Motor neuron (in vitro differentiated cells): ENCODE measurements at regions not wholly inside any gene's neighbourhood (a gene's known extent, or its start where the extent isn't known, plus 50 kb on each side); places are given as distances from the start of the nearest gene placed in this dataset.
"Not testable (repeated sequence)": the region's sequence is repeated elsewhere in the genome, so short reads cannot be mapped to it uniquely, and the experiment has no call there.

Experiments
- ATAC-seq, 8 experiments: fragments of 200-7000 bp; cut with Tn5 transposase; replicated peaks in 6 of 8; 2 replicates each; pipeline ENCODE4 v1.8.0; 2021; ENCODE audit warnings: mild to moderate bottlenecking in 8 of 8, moderate library complexity in 8 of 8
- H3K27ac ChIP-seq, 2 donors: fragments of 250-450 bp; sonication (Bioruptor Pico); 2 replicates each; pipeline ENCODE4 v1.9.0; 2021; ENCODE audit warnings: antibody characterized with exemption in 2 of 2, mild to moderate bottlenecking in 2 of 2, moderate library complexity in 1 of 2
- H3K4me1 ChIP-seq, 2 donors: fragments of 250-450 bp; sonication (Bioruptor Pico); replicated peaks in 1 of 2; 2 replicates each; pipeline ENCODE4 v1.6.1; 2021; ENCODE audit warnings: antibody characterized with exemption in 2 of 2, mild to moderate bottlenecking in 2 of 2, moderate library complexity in 1 of 2
- H3K4me3 ChIP-seq, 5 donors: fragments of 250-450 bp; sonication (Bioruptor Pico); 2 replicates each; pipeline ENCODE4 v1.9.0; 2021; ENCODE audit warnings: antibody characterized with exemption in 5 of 5, mild to moderate bottlenecking in 5 of 5, moderate library complexity in 4 of 5
- WGBS, 10 experiments: fragments of 450-650 bp; shearing (Covaris generic); methylation state at CpG; one replicate each; pipeline ENCODE4 v1.0.0; 2022; 5-methylcytosine and 5-hydroxymethylcytosine counted together
- in situ Hi-C, 9 experiments: fragments of 400-800 bp; cut with MboI; loops; one replicate each; pipeline ENCODE4 v1.15.0; 2021; ENCODE audit warnings: low sequenced_read_pairs in 9 of 9, low pct_unique_long_range_greater_than_20kb in 2 of 9; ENCODE audit not compliant: unreplicated experiment in 9 of 9

DNA sequence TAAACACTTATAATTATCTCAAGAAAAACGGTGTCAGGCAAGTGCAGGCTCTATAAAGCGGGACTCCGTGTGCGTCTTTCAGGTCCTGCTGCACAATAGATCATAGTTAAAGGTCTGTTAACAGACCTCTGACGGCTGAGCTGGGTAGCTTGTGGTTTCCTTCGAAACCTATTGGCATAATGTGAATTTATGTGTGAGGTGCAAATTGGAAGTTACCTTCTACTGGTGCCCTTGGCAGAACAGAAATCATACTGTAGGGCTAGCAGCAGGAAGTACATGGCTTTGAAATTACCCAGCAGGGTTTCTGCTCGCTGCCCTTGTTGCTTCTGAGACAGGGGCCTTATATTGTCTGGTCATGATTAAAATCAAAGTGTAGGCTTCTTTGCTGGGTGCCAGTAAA is 216.4 kb upstream of the HAND2 start:
- ATAC-seq: no peak
- H3K4me1 ChIP-seq: peaks cover 0 to 4% of the 10 kb centered on the region in 2 donors
- no peak overlapping the region for H3K27ac ChIP-seq
- in situ Hi-C loops: loop anchor here in 3 of 9 experiments (10.0 to 25.0 kb wide), 2 partner anchors 232 to 234 kb away; no protein-coding TSS in a partner anchor
- 40 to 90% (median 66%) methylated on average over 1 to 7 of the region's 7 CpGs; no CpG with 5 or more reads in 1 of the 10 experiments for WGBS, 10 experiments
- no peak overlapping the region for H3K4me3 ChIP-seq

DNA sequence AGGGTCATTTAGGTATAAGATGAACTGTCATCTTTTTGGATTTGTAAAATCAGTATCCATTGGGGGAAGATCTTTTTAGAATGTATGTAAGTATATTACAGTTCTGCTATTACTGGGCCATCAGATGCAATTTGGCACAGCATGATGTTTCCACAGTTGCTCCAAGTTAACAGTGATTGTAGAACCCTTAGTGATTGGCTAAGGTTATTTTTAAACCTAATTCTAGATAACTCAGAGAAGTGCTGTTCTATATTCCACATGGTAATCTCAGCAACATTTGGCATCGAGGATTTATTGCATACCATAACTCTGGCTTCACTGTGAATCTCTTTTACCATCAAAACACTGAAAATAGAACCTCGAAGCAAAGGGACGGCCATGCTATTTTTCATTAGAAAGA is 215.7 kb upstream of the HAND2 start:
- H3K4me3 ChIP-seq: no peak overlapping the region
- 50 to 100% (median 73%) methylated on average over 1 to 3 of the region's 3 CpGs for WGBS, 10 experiments
- ATAC-seq: no peak
- H3K4me1 ChIP-seq: peaks cover 0 to 4% of the 10 kb centered on the region in 2 donors
- in situ Hi-C loops: loop anchor here in 3 of 9 experiments (10.0 to 25.0 kb wide), 2 partner anchors 231 to 233 kb away; no protein-coding TSS in a partner anchor
- no peak overlapping the region for H3K27ac ChIP-seq

DNA sequence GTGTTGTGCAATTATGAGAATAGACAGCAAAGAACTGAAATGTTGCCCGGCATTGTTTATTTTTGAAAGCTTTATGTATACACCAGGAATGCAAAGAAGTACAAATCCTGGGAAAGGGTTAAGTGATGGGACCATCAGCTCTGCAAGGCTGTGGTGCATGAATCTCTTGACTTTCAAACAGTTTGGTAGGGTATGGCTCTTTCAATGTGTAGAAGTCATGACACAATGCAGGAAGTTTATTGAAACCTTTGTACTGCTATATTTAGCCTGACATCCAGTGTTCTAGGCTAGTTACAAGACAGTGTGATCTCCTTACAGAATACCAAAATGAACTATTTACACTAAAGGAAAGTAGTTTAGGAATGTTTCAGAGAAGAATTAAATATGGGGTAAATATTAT is 206.8 kb upstream of the HAND2 start:
- ATAC-seq: no peak
- WGBS, 10 experiments: 18 to 100% (median 90%) methylated on average over 1 of the region's 1 CpG; no CpG with 5 or more reads in 1 of the 10 experiments
- Histone ChIP-seq H3K4me3 (no peak overlapping the region), H3K4me1 (no peaks in the 10 kb centered on the region), H3K27ac (no peak overlapping the region)
- in situ Hi-C loops: loop anchor here in 2 of 9 experiments (25.0 kb wide), 1 partner anchor 225 kb away; no protein-coding TSS in a partner anchor

DNA sequence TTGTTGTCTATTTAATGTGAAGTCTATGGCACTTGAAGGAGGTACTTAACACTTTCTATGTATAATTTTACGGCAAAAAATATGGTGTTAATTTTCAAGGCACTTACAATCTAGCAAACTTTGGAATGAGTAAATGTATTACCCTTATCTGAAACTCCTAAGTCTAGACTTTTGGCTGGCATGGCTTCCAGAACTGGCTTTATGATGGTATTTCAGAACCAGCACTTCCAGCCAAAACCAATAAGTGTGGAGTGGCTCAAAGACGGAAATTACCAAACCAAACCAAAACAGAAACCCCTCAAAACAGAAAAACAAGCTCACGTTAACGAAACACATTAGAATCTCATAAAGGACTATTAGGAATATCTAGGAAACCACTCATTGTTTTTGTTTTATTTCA is 205.6 kb upstream of the HAND2 start:
- Histone ChIP-seq H3K27ac (no peak overlapping the region), H3K4me3 (no peak overlapping the region), H3K4me1 (no peaks in the 10 kb centered on the region)
- ATAC-seq: no peak
- in situ Hi-C loops: loop anchor here in 2 of 9 experiments (25.0 kb wide), 1 partner anchor 223 kb away; no protein-coding TSS in a partner anchor
- 11 to 97% (median 67%) methylated on average over 2 to 4 of the region's 4 CpGs; no CpG with 5 or more reads in 1 of the 10 experiments for WGBS, 10 experiments

DNA sequence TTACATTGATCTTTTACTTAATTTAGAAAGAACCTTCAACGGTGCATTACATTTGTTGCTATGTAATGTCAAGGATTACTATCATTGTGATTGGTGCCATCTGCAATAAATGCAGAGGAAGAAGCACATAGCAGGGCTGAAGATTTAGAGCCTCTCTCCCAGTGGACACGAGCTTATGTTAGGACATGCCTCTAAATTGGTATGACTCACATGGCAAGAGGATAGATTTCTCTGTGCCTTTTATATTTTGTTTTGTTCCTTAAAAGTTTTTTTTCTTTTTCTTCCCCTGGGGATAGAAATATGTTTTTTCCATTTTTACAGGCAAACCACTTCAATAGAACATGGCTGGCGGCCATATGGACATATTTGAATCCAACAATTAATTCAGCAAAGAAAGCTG is 205.0 kb upstream of the HAND2 start:
- Histone ChIP-seq H3K4me3 (no peak overlapping the region), H3K27ac (no peak overlapping the region), H3K4me1 (no peaks in the 10 kb centered on the region)
- 5 to 100% (median 57%) methylated on average over 1 to 3 of the region's 3 CpGs for WGBS, 10 experiments
- in situ Hi-C loops: loop anchor here in 2 of 9 experiments (25.0 kb wide), 1 partner anchor 223 kb away; no protein-coding TSS in a partner anchor
- peak in 4 of 8 experiments; percentile 38 to 87 (median 67) for ATAC-seq

DNA sequence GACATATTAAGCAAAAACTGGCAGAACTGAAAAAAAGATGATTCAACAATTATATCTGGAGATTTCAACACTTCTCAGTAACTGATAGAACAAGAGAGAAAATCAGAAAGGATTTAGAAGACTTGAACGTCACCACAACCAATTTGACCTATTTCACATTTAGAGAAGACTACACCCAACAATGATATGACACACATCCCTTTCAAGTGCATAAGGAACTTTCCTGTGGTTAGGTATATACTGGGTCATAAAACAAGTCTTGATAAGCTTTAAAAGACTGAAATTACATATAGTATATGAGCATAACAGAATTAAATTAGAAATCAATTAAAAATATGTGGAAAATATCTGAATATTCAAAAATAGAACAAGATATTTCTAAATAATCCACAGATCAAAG is 201.2 kb upstream of the HAND2 start:
- WGBS, 10 experiments: 0 to 100% (median 71%) methylated on average over 1 of the region's 1 CpG; no CpG with 5 or more reads in 1 of the 10 experiments
- Histone ChIP-seq H3K27ac (no peak overlapping the region), H3K4me1 (no peaks in the 10 kb centered on the region), H3K4me3 (no peak overlapping the region)
- ATAC-seq: no peak
- in situ Hi-C loops: loop anchor here in 2 of 9 experiments (25.0 kb wide), 1 partner anchor 219 kb away; no protein-coding TSS in a partner anchor

DNA sequence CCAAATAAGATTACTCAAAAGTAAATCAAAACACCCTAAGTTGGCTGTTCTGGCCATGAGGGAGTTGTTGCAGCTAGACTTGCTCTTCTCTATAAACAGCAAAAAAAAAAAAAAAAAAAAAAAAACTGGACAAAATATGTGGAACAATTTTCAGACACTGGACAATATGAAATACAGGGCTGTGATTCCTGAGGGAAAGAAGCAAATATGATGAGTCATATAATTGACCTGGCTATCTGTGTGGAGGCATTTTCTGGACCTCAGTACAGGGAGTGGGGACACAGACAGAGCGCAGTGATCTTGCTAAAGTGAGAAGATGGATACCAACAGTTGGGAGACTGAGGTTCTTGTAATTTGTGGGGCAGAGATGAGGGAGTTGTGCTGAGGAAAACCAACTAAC is 192.0 kb upstream of the HAND2 start:
- ATAC-seq: no peak
- 17 to 100% (median 83%) methylated on average over 1 of the region's 1 CpG; no CpG with 5 or more reads in 1 of the 10 experiments for WGBS, 10 experiments

DNA sequence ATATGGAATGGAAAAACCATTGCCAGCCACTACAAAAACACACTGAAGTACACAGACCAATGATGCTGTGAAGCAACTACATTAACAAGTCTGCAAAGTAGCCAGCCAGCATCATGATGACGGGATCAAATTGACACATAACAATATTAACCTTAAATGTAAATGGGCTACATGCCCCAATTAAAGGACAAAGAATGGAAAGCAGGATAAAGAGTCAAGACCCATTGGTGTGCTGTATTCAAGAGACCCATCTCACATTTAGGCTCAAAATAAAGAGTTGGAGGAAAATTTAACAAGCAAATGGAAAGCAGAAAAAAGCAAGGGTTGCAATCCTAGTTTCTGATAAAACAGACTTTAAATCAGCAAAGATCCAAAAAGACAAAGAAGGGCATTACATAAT is 188.5 kb upstream of the HAND2 start:
- ATAC-seq, H3K4me3 ChIP-seq, H3K27ac ChIP-seq, in situ Hi-C loops, H3K4me1 ChIP-seq: not testable (repeated sequence)
- WGBS, 10 experiments: 0 to 70% (median 33%) methylated on average over 1 of the region's 1 CpG; no CpG with 5 or more reads in 2 of the 10 experiments

More for the DNA sequence above, 192.0 kb upstream of the HAND2 start:
- Histone ChIP-seq H3K4me1 (no peaks in the 10 kb centered on the region), H3K4me3 (no peak overlapping the region), H3K27ac (no peak overlapping the region)
- in situ Hi-C loops: no loop called here

DNA sequence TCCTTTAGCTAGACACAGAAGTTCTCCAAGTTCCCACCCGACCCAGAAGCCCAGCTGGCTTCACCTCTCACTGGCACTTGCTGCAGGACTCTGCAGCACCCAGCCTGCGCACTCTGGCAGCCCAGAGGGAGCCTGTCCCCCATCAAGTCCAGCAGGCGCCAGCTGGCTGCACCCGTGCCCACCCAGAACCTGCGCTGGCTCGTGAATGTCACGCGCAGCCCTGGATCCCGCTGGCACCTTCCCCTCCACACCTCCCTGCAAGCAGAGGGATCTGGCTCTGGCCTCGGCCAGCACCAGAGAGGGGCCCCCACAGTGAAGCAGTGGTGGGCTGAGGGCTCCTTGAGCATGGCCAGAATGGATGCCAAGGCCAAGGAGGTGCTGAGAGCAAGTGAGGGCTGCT is 187.6 kb upstream of the HAND2 start:
- in situ Hi-C loops: no loop called here
- no peak for ATAC-seq
- no peak overlapping the region for H3K27ac ChIP-seq

DNA sequence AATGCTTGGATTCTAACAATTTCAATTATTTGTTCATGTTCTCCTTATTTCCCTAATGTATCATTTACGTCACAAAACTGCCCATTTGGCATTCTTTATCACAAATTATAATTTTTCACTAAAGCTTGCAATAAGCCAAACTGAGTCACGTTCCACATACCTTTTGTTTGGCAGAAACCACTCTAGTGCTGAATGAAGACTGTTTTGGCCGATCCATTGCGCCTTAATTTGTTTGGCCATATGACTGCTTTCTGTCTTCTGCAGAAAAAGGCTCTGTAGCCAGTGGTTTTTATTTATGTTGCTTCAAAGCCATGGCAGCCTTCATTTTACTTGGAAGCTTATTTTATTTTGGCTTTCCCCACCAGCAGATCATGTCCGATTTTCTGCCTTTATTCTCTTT is 184.4 kb upstream of the HAND2 start:
- in situ Hi-C loops: no loop called here
- Histone ChIP-seq H3K4me1 (no peaks in the 10 kb centered on the region), H3K4me3 (no peak overlapping the region), H3K27ac (no peak overlapping the region)
- 33 to 96% (median 73%) methylated on average over 3 to 5 of the region's 5 CpGs; no CpG with 5 or more reads in 1 of the 10 experiments for WGBS, 10 experiments
- no peak for ATAC-seq

More for the DNA sequence above, 187.6 kb upstream of the HAND2 start:
- Histone ChIP-seq H3K4me1 (no peaks in the 10 kb centered on the region), H3K4me3 (no peak overlapping the region)
- WGBS, 10 experiments: 53 to 100% methylated on average over 1 to 3 of the region's 10 CpGs; no CpG with 5 or more reads in 8 of the 10 experiments

DNA sequence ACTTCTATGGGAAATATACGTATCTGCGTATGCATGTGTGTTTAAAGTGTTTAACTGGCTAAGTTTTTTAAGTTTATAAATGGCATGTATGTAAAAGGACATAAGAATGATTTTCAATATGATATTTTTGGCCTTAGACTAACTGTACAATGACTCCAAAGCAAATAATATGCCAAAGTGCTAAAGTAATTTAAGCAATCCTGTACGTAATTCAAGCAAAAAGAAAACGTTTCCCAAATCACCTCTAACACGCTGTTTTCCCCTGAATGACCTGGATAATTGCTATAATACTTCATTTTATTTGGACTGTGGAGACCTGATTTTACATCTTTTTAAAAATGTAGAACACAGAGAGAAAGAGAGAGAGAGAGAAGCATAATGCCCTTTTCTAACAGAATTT is 183.0 kb upstream of the HAND2 start:
- in situ Hi-C loops: no loop called here
- Histone ChIP-seq H3K4me1 (no peaks in the 10 kb centered on the region), H3K27ac (no peak overlapping the region), H3K4me3 (no peak overlapping the region)
- WGBS, 10 experiments: 53 to 100% (median 92%) methylated on average over 1 to 5 of the region's 5 CpGs; no CpG with 5 or more reads in 1 of the 10 experiments
- no peak for ATAC-seq

DNA sequence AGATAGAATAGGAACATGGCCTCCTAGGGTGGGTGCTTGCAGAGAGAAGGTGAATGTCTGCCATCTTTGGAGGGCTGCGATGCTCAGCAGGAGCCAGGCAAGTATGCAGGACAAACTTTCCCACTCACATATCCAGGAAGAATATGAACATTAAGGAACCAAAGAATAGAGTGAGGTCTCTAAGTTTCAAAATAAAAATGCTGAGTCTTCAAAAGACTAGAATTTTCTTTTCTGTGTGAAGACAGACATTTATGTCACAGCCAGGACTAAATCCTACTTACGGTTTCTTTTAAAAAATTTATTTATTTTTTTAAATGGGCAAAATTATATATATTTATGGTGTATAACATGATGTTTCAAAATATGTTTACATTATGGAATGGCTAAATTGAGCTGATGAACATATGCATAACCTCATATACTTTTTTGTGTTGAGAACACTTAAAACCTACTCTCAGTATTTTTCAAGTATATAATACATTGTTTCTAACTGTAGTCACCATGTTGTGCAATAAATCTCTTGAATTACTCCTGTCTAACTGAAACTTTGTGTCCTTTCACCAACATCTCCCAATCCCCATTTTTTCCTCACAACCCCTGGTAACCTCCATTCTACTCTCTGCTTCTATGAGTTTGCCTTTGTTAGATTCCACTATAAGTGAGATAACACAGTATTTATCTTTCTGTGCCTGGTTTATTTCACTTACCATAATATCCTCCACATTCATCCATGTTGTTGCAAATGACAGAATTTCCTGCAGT is 177.8 kb upstream of the HAND2 start:
- H3K4me1 ChIP-seq: no peaks in the 10 kb centered on the region
- no peak overlapping the region for H3K27ac ChIP-seq
- 46 to 100% (median 86%) methylated on average over 1 to 2 of the region's 2 CpGs; no CpG with 5 or more reads in 1 of the 10 experiments for WGBS, 10 experiments
- H3K4me3 ChIP-seq: no peak overlapping the region
- peak in 3 of 8 experiments; percentile 24 to 90 (median 32) for ATAC-seq
- in situ Hi-C loops: no loop called here

DNA sequence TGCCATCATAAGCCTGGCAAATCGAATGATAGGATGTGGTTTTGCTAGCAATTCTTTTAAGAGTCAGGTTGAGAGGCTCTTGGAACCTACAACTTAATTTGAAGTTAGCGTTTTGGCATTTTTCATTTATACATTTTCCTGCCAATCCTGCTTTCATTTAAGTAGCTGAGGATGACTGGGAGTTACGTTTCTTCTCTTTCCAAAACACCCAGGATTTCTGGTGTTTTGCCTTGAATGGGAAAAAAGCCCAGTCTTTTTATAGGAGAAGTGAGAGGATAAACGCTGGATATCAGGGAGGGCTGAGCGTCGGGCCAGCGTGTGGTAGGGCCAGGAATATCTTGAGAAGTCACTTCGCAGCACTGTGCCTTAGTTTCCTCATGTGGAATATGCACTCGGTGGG is 174.2 kb upstream of the HAND2 start:
- 9 to 92% (median 71%) methylated on average over 5 to 9 of the region's 9 CpGs; no CpG with 5 or more reads in 1 of the 10 experiments for WGBS, 10 experiments
- H3K27ac ChIP-seq: no peak overlapping the region
- H3K4me3 ChIP-seq: no peak overlapping the region
- no peak for ATAC-seq
- no peaks in the 10 kb centered on the region for H3K4me1 ChIP-seq
- in situ Hi-C loops: no loop called here
